HepG2 (cell line): ENCODE measurements at regions not wholly inside any gene's neighbourhood (a gene's known extent, or its start where the extent isn't known, plus 50 kb on each side); places are given as distances from the start of the nearest gene placed in this dataset.

ENCODE experiments used
- ATAC-seq: fragments of 200-7000 bp; cut with Tn5 transposase; 3 replicates; pipeline ENCODE4 v1.9.1; 2020; ENCODE audit warnings: mild to moderate bottlenecking, moderate library complexity
- BruUV-seq: library from RNA; stranded (reverse); fragments of 400-500 nt; replicated peaks from 2 replicates; lab custom pipeline; 2021; lab: Mats Ljungman, UMichigan
- CTCF ChIA-PET: fragments of 300-600 bp; formaldehyde crosslinking; extraction: SDS; loops from one replicate; lab custom pipeline; 2021; ENCODE audit warnings: low total read pairs, inconsistent platforms, low intra/inter-chr PET ratio; lab: Yijun Ruan, JAX
- POLR2A ChIA-PET: fragments of 350-600 bp; sonication (Branson Sonifier 250); formaldehyde crosslinking; loops from one replicate; lab custom pipeline; 2020; ENCODE audit warnings: antibody characterized with exemption, inconsistent platforms; lab: Yijun Ruan, JAX
- DNase-seq: peaks from one replicate; pipeline ENCODE4 v3.0.0-alpha.2; 2015; ENCODE audit warnings: low spot score
- FAIRE-seq: peaks from 3 replicates; lab custom pipeline; 2011; peaks lifted over from hg19 to GRCh38; lab: Jason Lieb, UNC
- H2AFZ ChIP-seq: one replicate; pipeline ENCODE4 v1.6.1; 2011; ENCODE audit warnings: low read length, inconsistent platforms
- H3K27ac ChIP-seq: fragments of 300-600 bp; 3 replicates; pipeline ENCODE4 v1.8.0; 2011; ENCODE audit warnings: mixed run types, mild to moderate bottlenecking, mixed read lengths, low read length, inconsistent platforms; ENCODE audit not compliant: insufficient read depth; ENCODE audit errors: extremely low read length
- H3K27me3 ChIP-seq, 2 experiments: fragments of 200-600 bp in 1 of 2; 2 replicates in 1 of 2; 3 replicates in 1 of 2; pipeline versions ENCODE4 v1.6.0 to v1.8.0; 2011; ENCODE audit warnings: low read length in 2 of 2, mild to moderate bottlenecking in 2 of 2, moderate library complexity in 2 of 2, inconsistent platforms in 1 of 2; ENCODE audit not compliant: insufficient read depth in 2 of 2, control insufficient read depth in 1 of 2
- H3K36me3 ChIP-seq, 2 experiments: fragments of 200-600 bp in 1 of 2; replicated peaks in 1 of 2; 2 replicates in 1 of 2; 3 replicates in 1 of 2; pipeline versions ENCODE4 v1.5.1 to v1.8.0; 2011; ENCODE audit warnings: low read length in 2 of 2, inconsistent platforms in 1 of 2; ENCODE audit not compliant: insufficient read depth in 2 of 2, control insufficient read depth in 1 of 2
- H3K4me1 ChIP-seq: 2 replicates; pipeline ENCODE4 v1.5.1; 2012; ENCODE audit warnings: low read length, inconsistent platforms; ENCODE audit not compliant: insufficient read depth
- H3K4me2 ChIP-seq: 2 replicates; pipeline ENCODE4 v1.6.0; 2011; ENCODE audit warnings: low read depth, low read length, inconsistent platforms
- H3K4me3 ChIP-seq, 3 experiments: fragments of 200-600 bp in 1 of 3; sonication (generic), shearing (Covaris generic) in 1 of 3; replicated peaks in 1 of 3; 2 replicates each; pipeline ENCODE4 v1.5.1; 2011 to 2016; ENCODE audit warnings: low read length in 3 of 3, inconsistent platforms in 2 of 3, low read depth in 2 of 3, mild to moderate bottlenecking in 2 of 3, control low read depth in 1 of 3, mixed read lengths in 1 of 3; ENCODE audit not compliant: insufficient read depth in 1 of 3
- H3K79me2 ChIP-seq: one replicate; pipeline ENCODE4 v1.6.1; 2011; ENCODE audit warnings: low read length, inconsistent platforms; ENCODE audit not compliant: insufficient read depth
- H3K9ac ChIP-seq: 2 replicates; pipeline ENCODE4 v1.6.0; 2011; ENCODE audit warnings: mild to moderate bottlenecking, low read depth, low read length, inconsistent platforms; ENCODE audit not compliant: insufficient read depth
- H3K9me3 ChIP-seq: 2 replicates; pipeline ENCODE4 v1.5.1; 2012; ENCODE audit warnings: mild to moderate bottlenecking, low read length
- H4K20me1 ChIP-seq: 2 replicates; pipeline ENCODE4 v1.6.0; 2011; ENCODE audit warnings: inconsistent platforms, mild to moderate bottlenecking, low read length, moderate library complexity; ENCODE audit not compliant: insufficient read depth
- ETV5 ChIP-seq: IDR thresholded peaks from 2 replicates; pipeline ENCODE4 v1.6.1; 2018; ENCODE audit warnings: missing biosample characterization, missing genetic modification reagents, inconsistent platforms, borderline replicate concordance
- GRHL1 ChIP-seq: sonication (generic); formaldehyde crosslinking; conservative IDR thresholded peaks from 2 replicates; pipeline ENCODE4 v1.8.0; 2022; ENCODE audit warnings: missing genetic modification reagents
- MAFF ChIP-seq: IDR thresholded peaks from 2 replicates; pipeline ENCODE4 v1.6.1; 2011; ENCODE audit warnings: low read depth, low read length, improper control_type of control experiment
- MAFK ChIP-seq, 2 experiments: IDR thresholded peaks in 1 of 2; conservative IDR thresholded peaks in 1 of 2; 2 replicates each; pipeline ENCODE4 v1.6.1; 2011; ENCODE audit warnings: improper control_type of control experiment in 2 of 2, low read length in 2 of 2
- MAZ ChIP-seq, 2 experiments: sonication (generic) in 1 of 2; formaldehyde crosslinking in 1 of 2; IDR thresholded peaks; 2 replicates each; pipeline versions ENCODE4 v1.5.0 to v1.6.1; 2012 to 2020; ENCODE audit warnings: low read depth in 2 of 2, mild to moderate bottlenecking in 2 of 2, borderline replicate concordance in 1 of 2, improper control_type of control experiment in 1 of 2, low read length in 1 of 2, missing genetic modification reagents in 1 of 2, moderate library complexity in 1 of 2
- PAF1 ChIP-seq: IDR thresholded peaks from 2 replicates; pipeline ENCODE4 v1.6.1; 2016; ENCODE audit warnings: missing genetic modification reagents, missing compliant biosample characterization
- SCMH1 ChIP-seq: sonication (generic); formaldehyde crosslinking; IDR thresholded peaks from 2 replicates; pipeline ENCODE4 v1.9.0; 2021; ENCODE audit warnings: missing genetic modification reagents, mild to moderate bottlenecking, borderline replicate concordance
- SP140L ChIP-seq: sonication (generic); formaldehyde crosslinking; IDR thresholded peaks from 2 replicates; pipeline ENCODE4 v1.4.0; 2020; ENCODE audit warnings: missing genetic modification reagents, borderline replicate concordance
- TMF1 ChIP-seq: sonication (generic); formaldehyde crosslinking; IDR thresholded peaks from 2 replicates; pipeline ENCODE4 v1.8.1; 2022; ENCODE audit warnings: low read depth, missing genetic modification reagents
- ZBTB7B ChIP-seq: sonication (generic); formaldehyde crosslinking; IDR thresholded peaks from 2 replicates; pipeline ENCODE4 v1.4.0; 2020; ENCODE audit warnings: missing genetic modification reagents
- ZMYM3 ChIP-seq: sonication (generic); formaldehyde crosslinking; IDR thresholded peaks from 2 replicates; pipeline ENCODE4 v1.5.1; 2020; ENCODE audit warnings: mild to moderate bottlenecking, missing genetic modification reagents
- ZNF280B ChIP-seq: sonication (generic); formaldehyde crosslinking; IDR thresholded peaks from 2 replicates; pipeline ENCODE4 v1.5.0; 2020; ENCODE audit warnings: missing genetic modification reagents, mild to moderate bottlenecking, borderline replicate concordance
- ZNF30 ChIP-seq: sonication (generic); formaldehyde crosslinking; IDR thresholded peaks from 2 replicates; pipeline ENCODE4 v1.5.0; 2020; ENCODE audit warnings: mild to moderate bottlenecking, missing genetic modification reagents
- ZNF34 ChIP-seq: sonication (generic); formaldehyde crosslinking; IDR thresholded peaks from 2 replicates; pipeline ENCODE4 v1.4.0; 2020; ENCODE audit warnings: mild to moderate bottlenecking, missing genetic modification reagents, borderline replicate concordance
- ZNF549 ChIP-seq: sonication (generic); formaldehyde crosslinking; IDR thresholded peaks from 2 replicates; pipeline ENCODE4 v1.5.0; 2020; ENCODE audit warnings: missing genetic modification reagents
- ZNF558 ChIP-seq: sonication (generic); formaldehyde crosslinking; IDR thresholded peaks from 2 replicates; pipeline ENCODE4 v1.9.0; 2022; ENCODE audit warnings: mild to moderate bottlenecking, missing genetic modification reagents, borderline replicate concordance
- ZNF672 ChIP-seq: sonication (generic); formaldehyde crosslinking; IDR thresholded peaks from 2 replicates; pipeline ENCODE4 v1.8.1; 2022; ENCODE audit warnings: missing genetic modification reagents
- WGBS: methylation state at CpG from one replicate; pipeline ENCODE4 v1.1.6; 2017; ENCODE audit warnings: low lambda C conversion rate; 5-methylcytosine and 5-hydroxymethylcytosine counted together
- in situ Hi-C: cut with HindIII; loops from 2 replicates; pipeline ENCODE4 v1.10.0; 2017; ENCODE audit warnings: low pct_unique_long_range_greater_than_20kb; ENCODE audit not compliant: extremely low pct_ligation_motif_present
- intact Hi-C: fragments of 100-400 bp; cut with micrococcal nuclease; formaldehyde crosslinking; loops from one replicate; pipeline ENCODE4 v1.10.0; 2022; ENCODE audit not compliant: unreplicated experiment

GRCh38 chr1:102572637-102573036 lies 535.7 kb downstream of the COL11A1 start:
- CTCF ChIA-PET, result no interaction called here
- Histone ChIP-seq H4K20me1 (no peaks in the 10 kb centered on the region), H3K27ac (no peak overlapping the region), H3K4me2 (no peak overlapping the region), H3K36me3 (no peaks in the 10 kb centered on the region), H3K79me2 (no peaks in the 10 kb centered on the region), H3K9ac (no peak overlapping the region), H3K27me3 (0 out of 5 replicates have a peak, but pooled peaks cover 0 to 2% of the 10 kb centered on the region in 2 experiments), H3K4me3 (no peak overlapping the region), H2AFZ (no peak overlapping the region), H3K9me3 (no peaks in the 10 kb centered on the region), H3K4me1 (no peaks in the 10 kb centered on the region)
- intact Hi-C loops (no loop called here), in situ Hi-C loops (no loop called here)
- POLR2A ChIA-PET, result no interaction called here
- ATAC-seq (no peak), DNase-seq (no peak), FAIRE-seq (no peak)
- WGBS, result 0% methylated on average over 1 of the region's 1 CpG
- TF ChIP-seq ZNF672 (CRISPR knock-in tag) (no peak), SP140L (no peak), MAFF (peak; percentile 59), MAFK (conservative IDR thresholded peaks at IDR 0.05 in 1 of 2, IDR thresholded peaks at IDR 0.05 in 1 of 2; ENCODE audit: low read length in 2 of 2) (peak; percentile 53 to 77; a peak in 2 of 4 replicates)
- BruUV-seq, result no TSS peak

GRCh38 chr1:102566182-102566581 lies 542.1 kb downstream of the COL11A1 start:
- no peak overlapping the region for H3K27ac ChIP-seq
- ChIA-PET POLR2A (no interaction called here), CTCF (no interaction called here)
- no peaks in the 10 kb centered on the region for H3K9me3 ChIP-seq
- ATAC-seq, result no peak
- H3K79me2 ChIP-seq, result no peaks in the 10 kb centered on the region
- no peaks in the 10 kb centered on the region for H3K4me1 ChIP-seq
- DNase-seq, result no peak
- H3K36me3 ChIP-seq, result no peaks in the 10 kb centered on the region
- H3K9ac ChIP-seq, result no peak overlapping the region
- BruUV-seq, result no TSS peak
- no peak overlapping the region for H3K4me3 ChIP-seq
- H3K27me3 ChIP-seq, result no peaks in the 10 kb centered on the region
- H4K20me1 ChIP-seq, result no peaks in the 10 kb centered on the region
- H3K4me2 ChIP-seq, result no peak overlapping the region
- intact Hi-C loops, result no loop called here
- in situ Hi-C loops, result no loop called here
- no peak for FAIRE-seq
- no peak for TF ChIP-seq ZNF558 (CRISPR knock-in tag)
- no peak for TF ChIP-seq MAZ (IDR thresholded peaks at IDR 0.05; ENCODE audit: borderline replicate concordance, low read depth, low read length)
- no peak for TF ChIP-seq MAZ (CRISPR knock-in tag; IDR thresholded peaks at IDR 0.05; ENCODE audit: low read depth)
- no peak for TF ChIP-seq SCMH1
- no peak for TF ChIP-seq ZNF549 (CRISPR knock-in tag)
- no peak for TF ChIP-seq ZMYM3 (CRISPR knock-in tag)
- no peak for TF ChIP-seq ZNF280B (CRISPR knock-in tag)
- TF ChIP-seq ZNF34 (CRISPR knock-in tag), result no peak
- TF ChIP-seq TMF1 (CRISPR knock-in tag), result no peak
- TF ChIP-seq ZNF30 (CRISPR knock-in tag), result no peak
- no peak for TF ChIP-seq GRHL1 (CRISPR knock-in tag)
- no peak for TF ChIP-seq PAF1
- TF ChIP-seq ETV5 (CRISPR knock-in tag), result no peak
- no peak for TF ChIP-seq ZBTB7B
- no peak overlapping the region for H2AFZ ChIP-seq
